PC-3 (cell line): ENCODE measurements at regions not wholly inside any gene's neighbourhood (a gene's known extent, or its start where the extent isn't known, plus 50 kb on each side); places are given as distances from the start of the nearest gene placed in this dataset.

ENCODE experiments used
- ATAC-seq: fragments of 200-7000 bp; cut with Tn5 transposase; 2 replicates; pipeline ENCODE4 v1.9.1; 2020; ENCODE audit warnings: mild to moderate bottlenecking, moderate library complexity
- BruUV-seq: library from RNA; stranded (reverse); fragments of 400-500 nt; replicated peaks from 2 replicates; lab custom pipeline; 2021; lab: Mats Ljungman, UMichigan
- CTCF ChIA-PET: fragments of 300-600 bp; sonication (Branson Sonifier 250); formaldehyde crosslinking; loops from one replicate; lab custom pipeline; 2022; ENCODE audit warnings: antibody characterized with exemption; lab: Charles Lee
- POLR2A ChIA-PET: fragments of 300-600 bp; sonication (Branson Sonifier 250); formaldehyde crosslinking; loops from one replicate; lab custom pipeline; 2022; ENCODE audit warnings: antibody characterized with exemption; ENCODE audit not compliant: unreplicated experiment; lab: Charles Lee
- DNase-seq: peaks from one replicate; pipeline ENCODE4 v3.0.0-alpha.2; 2015
- H2AFZ ChIP-seq: fragments of 300-600 bp; sonication (generic); 2 replicates; pipeline ENCODE4 v1.6.0; 2016; ENCODE audit warnings: antibody characterized with exemption, low read length
- H3F3A ChIP-seq: fragments of 300-600 bp; sonication (generic); one replicate; pipeline ENCODE4 v1.6.0; 2017; ENCODE audit warnings: antibody characterized with exemption, low read length, control low read depth, mild to moderate bottlenecking; ENCODE audit not compliant: unreplicated experiment
- H3K27ac ChIP-seq: fragments of 300-600 bp; sonication (generic); 2 replicates; pipeline ENCODE4 v1.5.1; 2016; ENCODE audit warnings: mild to moderate bottlenecking, low read length
- H3K27me3 ChIP-seq: fragments of 300-600 bp; sonication (generic); 2 replicates; pipeline ENCODE4 v1.6.1; 2016; ENCODE audit warnings: low read length, mixed read lengths
- H3K36me3 ChIP-seq: fragments of 300-600 bp; sonication (generic); 2 replicates; pipeline ENCODE4 v1.6.1; 2016; ENCODE audit warnings: low read depth, mixed run types, low read length, mixed read lengths
- H3K4me1 ChIP-seq: fragments of 300-600 bp; sonication (generic); 2 replicates; pipeline ENCODE4 v1.5.1; 2016; ENCODE audit warnings: low read length; ENCODE audit not compliant: insufficient read depth
- H3K4me2 ChIP-seq: fragments of 300-600 bp; sonication (generic); 2 replicates; pipeline ENCODE4 v1.6.0; 2016; ENCODE audit warnings: low read length
- H3K4me3 ChIP-seq: fragments of 300-600 bp; sonication (generic); 2 replicates; pipeline ENCODE4 v1.5.1; 2016; ENCODE audit warnings: mild to moderate bottlenecking, low read length, mixed read lengths
- H3K79me2 ChIP-seq: fragments of 300-600 bp; sonication (generic); 2 replicates; pipeline ENCODE4 v1.6.1; 2017; ENCODE audit warnings: low read length, mixed read lengths
- H3K9ac ChIP-seq: fragments of 300-600 bp; sonication (generic); 2 replicates; pipeline ENCODE4 v1.6.0; 2016; ENCODE audit warnings: mild to moderate bottlenecking, low read length
- H3K9me2 ChIP-seq: fragments of 300-600 bp; sonication (generic); replicated peaks from 2 replicates; pipeline ENCODE4 v1.6.1; 2016; ENCODE audit warnings: mixed run types, low read length, mixed read lengths
- H3K9me3 ChIP-seq: fragments of 300-600 bp; sonication (generic); 2 replicates; pipeline ENCODE4 v1.6.1; 2016; ENCODE audit warnings: low read length, mixed read lengths
- H4K20me1 ChIP-seq: fragments of 300-600 bp; sonication (generic); 2 replicates; pipeline ENCODE4 v1.6.1; 2016; ENCODE audit warnings: low read length, mixed read lengths
- CTCF ChIP-seq: fragments of 300-600 bp; sonication (generic); conservative IDR thresholded peaks from 2 replicates; pipeline ENCODE4 v1.5.1; 2017; ENCODE audit warnings: antibody characterized with exemption, low read depth, mild to moderate bottlenecking, low read length
- EZH2 ChIP-seq: fragments of 300-600 bp; sonication (generic); IDR thresholded peaks from one replicate; pipeline ENCODE4 v1.6.1; 2017; ENCODE audit warnings: antibody characterized with exemption, mild to moderate bottlenecking, low read length; ENCODE audit not compliant: unreplicated experiment
- EZH2phosphoT487 ChIP-seq: fragments of 300-600 bp; sonication (generic); IDR thresholded peaks from 2 replicates; pipeline ENCODE4 v1.6.1; 2018; ENCODE audit warnings: mild to moderate bottlenecking, antibody characterized with exemption, low read length, borderline replicate concordance
- intact Hi-C: fragments of 100-400 bp; cut with micrococcal nuclease; formaldehyde crosslinking; loops from 2 replicates; pipeline ENCODE4 v1.9.0; 2023

- CTCF ChIA-PET, result no interaction called here
- no TSS peak for BruUV-seq
- Histone ChIP-seq H3K27ac (no peak overlapping the region), H4K20me1 (no peaks in the 10 kb centered on the region), H3K27me3 (no peaks in the 10 kb centered on the region), H3K79me2 (no peaks in the 10 kb centered on the region), H3K9me3 (no peaks in the 10 kb centered on the region), H3K36me3 (no peaks in the 10 kb centered on the region), H3K4me1 (no peaks in the 10 kb centered on the region), H3K4me3 (no peak overlapping the region), H3F3A (no peaks in the 10 kb centered on the region), H3K9ac (no peak overlapping the region), H3K9me2 (no peaks in the 10 kb centered on the region), H3K4me2 (no peak overlapping the region), H2AFZ (no peak overlapping the region)
- ATAC-seq, result 0 out of 2 replicates have a peak, but pooled peaks have one; percentile 43
- POLR2A ChIA-PET, result interaction anchor here (0.5 kb wide), 1 partner anchor 100 kb away, joined by 4 read pairs; no protein-coding TSS in a partner anchor
- intact Hi-C loops, result loop anchor here (2.0 kb wide), 1 partner anchor 258 kb away; no protein-coding TSS in a partner anchor
- peak; percentile 18 for DNase-seq
- TF ChIP-seq EZH2phosphoT487 (no peak), CTCF (peak; percentile 58)
Measured at GRCh38 chr6:84422380-84422968, 195.0 kb upstream of the CEP162 start.

GRCh38 chr6:84421031-84421430 is 193.6 kb upstream of the CEP162 start:
- DNase-seq, result no peak
- BruUV-seq, result no TSS peak
- Histone ChIP-seq H3K9me3 (no peaks in the 10 kb centered on the region), H3K27ac (no peak overlapping the region), H3F3A (no peaks in the 10 kb centered on the region), H3K4me2 (no peak overlapping the region), H3K9ac (no peak overlapping the region), H2AFZ (no peak overlapping the region), H3K36me3 (no peaks in the 10 kb centered on the region), H3K4me1 (peaks cover 4% of the 10 kb centered on the region; the same call in 1 of the 2 replicates), H4K20me1 (no peaks in the 10 kb centered on the region), H3K9me2 (no peaks in the 10 kb centered on the region), H3K4me3 (no peak overlapping the region), H3K27me3 (no peaks in the 10 kb centered on the region), H3K79me2 (no peaks in the 10 kb centered on the region)
- ATAC-seq, result peak; percentile 29; the same call in 1 of the 2 replicates
- CTCF ChIA-PET, result no interaction called here
- intact Hi-C loops, result no loop called here
- POLR2A ChIA-PET, result no interaction called here
- no peak for TF ChIP-seq CTCF
- TF ChIP-seq EZH2phosphoT487, result no peak

GRCh38 chr6:84417260-84417659 is 189.8 kb upstream of the CEP162 start:
- 0 out of 2 replicates have a peak overlapping the region, but pooled peaks have one; percentile 22 for H3K4me2 ChIP-seq
- no TSS peak for BruUV-seq
- H3K4me1 ChIP-seq, result peaks cover 4% of the 10 kb centered on the region; the same call in 1 of the 2 replicates
- no peak overlapping the region for H2AFZ ChIP-seq
- intact Hi-C loops, result no loop called here
- ChIA-PET CTCF (no interaction called here), POLR2A (no interaction called here)
- no peaks in the 10 kb centered on the region for H4K20me1 ChIP-seq
- H3K9me2 ChIP-seq, result no peaks in the 10 kb centered on the region
- H3F3A ChIP-seq, result no peaks in the 10 kb centered on the region
- H3K36me3 ChIP-seq, result no peaks in the 10 kb centered on the region
- H3K79me2 ChIP-seq, result no peaks in the 10 kb centered on the region
- no peaks in the 10 kb centered on the region for H3K27me3 ChIP-seq
- no peak overlapping the region for H3K9ac ChIP-seq
- no peaks in the 10 kb centered on the region for H3K9me3 ChIP-seq
- TF ChIP-seq EZH2phosphoT487, result no peak
- TF ChIP-seq CTCF, result no peak
- no peak for TF ChIP-seq EZH2
- peak; percentile 76 for ATAC-seq
- DNase-seq, result peak; percentile 71
- H3K4me3 ChIP-seq, result no peak overlapping the region
- H3K27ac ChIP-seq, result no peak overlapping the region
